Cardiac muscle cell (in vitro differentiated cells and primary cell): ENCODE measurements at regions not wholly inside any gene's neighbourhood (a gene's known extent, or its start where the extent isn't known, plus 50 kb on each side); places are given as distances from the start of the nearest gene placed in this dataset.

Experiments
- DNase-seq, 2 donors: peaks; one replicate each; pipeline versions ENCODE4 v3.0.0 to v3.0.0-alpha.2; 2010 to 2017; ENCODE audit warnings: low read depth in 1 of 2, low spot score in 1 of 2
- H3K27ac ChIP-seq: fragments of 200-600 bp; sonication (generic); 2 replicates; pipeline ENCODE4 v1.5.1; 2016
- H3K27me3 ChIP-seq: fragments of 200-600 bp; sonication (generic); 2 replicates; pipeline ENCODE4 v1.6.0; 2016; ENCODE audit warnings: control low read depth
- H3K36me3 ChIP-seq: fragments of 200-600 bp; sonication (generic); 2 replicates; pipeline ENCODE4 v1.5.1; 2016; ENCODE audit warnings: control low read depth
- H3K4me1 ChIP-seq: fragments of 200-600 bp; sonication (generic); 2 replicates; pipeline ENCODE4 v1.8.1; 2017; ENCODE audit warnings: low read depth, mild to moderate bottlenecking, mixed run types
- H3K4me3 ChIP-seq: fragments of 200-600 bp; sonication (generic); 2 replicates; pipeline ENCODE4 v1.5.1; 2016; ENCODE audit warnings: mild to moderate bottlenecking
- H3K9me3 ChIP-seq: fragments of 200-600 bp; sonication (generic); 2 replicates; pipeline ENCODE4 v1.5.1; 2017; ENCODE audit warnings: low read depth, mild to moderate bottlenecking, control low read depth
- TF ChIP-seq, protein P1 (sequence below): IDR thresholded peaks from 2 replicates; pipeline ENCODE4 v1.5.1; 2012; ENCODE audit warnings: low read depth, mild to moderate bottlenecking, low read length

DNA sequence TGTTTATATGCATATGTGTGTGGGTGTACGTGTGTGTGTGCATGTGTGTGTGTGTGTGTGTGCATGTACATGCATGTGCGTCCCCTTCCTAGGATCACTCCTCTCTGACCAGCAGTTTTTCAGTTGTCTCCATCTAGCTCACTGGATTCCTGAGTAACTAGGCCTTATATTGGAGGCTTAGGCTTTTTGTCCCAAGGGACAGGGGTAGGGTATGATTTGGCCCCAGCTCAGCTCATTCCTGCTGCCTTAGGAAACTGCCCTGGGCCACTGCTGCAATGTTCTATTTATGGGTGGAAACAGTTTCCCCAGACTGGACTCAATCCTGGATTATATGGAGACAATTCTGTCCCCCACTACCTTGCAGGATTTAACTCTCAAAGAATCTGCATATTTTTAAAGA lies 68.8 kb upstream of the SDK1 start:
- Histone ChIP-seq H3K36me3 (no peaks in the 10 kb centered on the region), H3K4me3 (no peak overlapping the region), H3K9me3 (no peaks in the 10 kb centered on the region), H3K27me3 (no peaks in the 10 kb centered on the region), H3K4me1 (no peaks in the 10 kb centered on the region), H3K27ac (no peak overlapping the region)
- peak in 1 of 2 donors; percentile 32 for DNase-seq
- TF ChIP-seq, protein P1, sequence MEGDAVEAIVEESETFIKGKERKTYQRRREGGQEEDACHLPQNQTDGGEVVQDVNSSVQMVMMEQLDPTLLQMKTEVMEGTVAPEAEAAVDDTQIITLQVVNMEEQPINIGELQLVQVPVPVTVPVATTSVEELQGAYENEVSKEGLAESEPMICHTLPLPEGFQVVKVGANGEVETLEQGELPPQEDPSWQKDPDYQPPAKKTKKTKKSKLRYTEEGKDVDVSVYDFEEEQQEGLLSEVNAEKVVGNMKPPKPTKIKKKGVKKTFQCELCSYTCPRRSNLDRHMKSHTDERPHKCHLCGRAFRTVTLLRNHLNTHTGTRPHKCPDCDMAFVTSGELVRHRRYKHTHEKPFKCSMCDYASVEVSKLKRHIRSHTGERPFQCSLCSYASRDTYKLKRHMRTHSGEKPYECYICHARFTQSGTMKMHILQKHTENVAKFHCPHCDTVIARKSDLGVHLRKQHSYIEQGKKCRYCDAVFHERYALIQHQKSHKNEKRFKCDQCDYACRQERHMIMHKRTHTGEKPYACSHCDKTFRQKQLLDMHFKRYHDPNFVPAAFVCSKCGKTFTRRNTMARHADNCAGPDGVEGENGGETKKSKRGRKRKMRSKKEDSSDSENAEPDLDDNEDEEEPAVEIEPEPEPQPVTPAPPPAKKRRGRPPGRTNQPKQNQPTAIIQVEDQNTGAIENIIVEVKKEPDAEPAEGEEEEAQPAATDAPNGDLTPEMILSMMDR: no peak

DNA sequence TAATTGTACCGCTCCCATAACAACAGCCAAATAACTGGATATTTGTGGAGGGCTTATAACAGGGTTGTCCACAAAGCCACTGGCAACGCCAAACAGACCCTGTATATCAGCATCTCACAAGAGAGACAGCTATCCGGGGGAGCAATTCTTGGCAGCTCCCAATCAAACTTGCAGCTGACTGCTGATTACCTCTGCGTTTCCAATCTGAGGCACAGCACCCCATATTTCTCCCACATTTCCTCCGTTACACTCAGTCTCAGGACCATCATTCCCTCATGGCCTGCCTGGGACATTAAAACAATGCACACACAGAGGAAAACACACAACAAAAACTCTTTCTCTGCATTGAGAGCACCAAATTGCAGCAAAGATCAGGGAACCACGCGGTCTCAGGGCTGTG lies 67.8 kb upstream of the SDK1 start:
- Histone ChIP-seq H3K4me3 (no peak overlapping the region), H3K27ac (no peak overlapping the region), H3K27me3 (no peaks in the 10 kb centered on the region), H3K4me1 (no peaks in the 10 kb centered on the region), H3K36me3 (no peaks in the 10 kb centered on the region), H3K9me3 (no peaks in the 10 kb centered on the region)
- DNase-seq: no peak
- TF ChIP-seq, protein P1: no peak

DNA sequence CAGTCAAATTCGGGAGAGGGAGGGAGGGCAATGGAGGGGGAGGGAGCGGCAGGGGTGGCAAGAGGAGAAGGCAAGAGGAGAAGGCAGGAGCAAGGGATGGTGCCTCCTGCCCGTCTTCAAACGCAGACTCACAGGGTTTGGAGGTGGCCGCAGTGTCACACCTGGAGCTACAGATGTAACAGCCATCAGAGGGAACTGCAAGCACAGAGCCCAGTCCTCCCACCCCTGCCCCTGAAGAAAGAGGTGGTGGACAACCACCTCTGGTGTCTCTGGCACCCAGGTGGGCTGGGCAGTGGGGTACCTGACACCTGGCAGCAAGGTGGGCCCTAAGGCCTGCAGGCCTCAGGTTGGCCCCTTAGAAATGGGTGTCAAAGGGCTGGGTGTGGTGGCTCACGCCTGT lies 67.0 kb upstream of the SDK1 start:
- no peak overlapping the region for H3K4me3 ChIP-seq
- H3K36me3 ChIP-seq: no peaks in the 10 kb centered on the region
- TF ChIP-seq, protein P1: no peak
- H3K4me1 ChIP-seq: no peaks in the 10 kb centered on the region
- no peak overlapping the region for H3K27ac ChIP-seq
- H3K9me3 ChIP-seq: no peaks in the 10 kb centered on the region
- no peaks in the 10 kb centered on the region for H3K27me3 ChIP-seq
- DNase-seq: no peak

DNA sequence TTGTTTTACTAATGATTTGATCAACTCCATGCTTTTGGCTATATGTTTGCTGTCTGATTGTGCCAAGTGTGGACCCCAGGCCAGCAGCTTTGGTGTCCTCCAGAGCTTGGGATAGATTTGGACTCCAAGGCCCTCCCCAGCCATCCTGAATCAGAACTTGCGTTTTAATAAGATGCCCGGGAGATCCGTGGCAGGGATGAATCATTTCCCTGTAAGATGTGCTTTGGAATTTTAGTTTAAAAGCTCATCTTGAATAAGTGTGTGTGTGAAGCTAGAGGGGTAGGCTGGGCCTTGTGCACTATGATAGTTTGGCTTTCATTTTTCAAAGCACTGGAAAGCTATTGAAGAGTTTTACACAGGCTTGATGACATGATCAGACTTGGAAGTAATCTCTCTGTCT lies 66.2 kb upstream of the SDK1 start:
- no peaks in the 10 kb centered on the region for H3K27me3 ChIP-seq

DNA sequence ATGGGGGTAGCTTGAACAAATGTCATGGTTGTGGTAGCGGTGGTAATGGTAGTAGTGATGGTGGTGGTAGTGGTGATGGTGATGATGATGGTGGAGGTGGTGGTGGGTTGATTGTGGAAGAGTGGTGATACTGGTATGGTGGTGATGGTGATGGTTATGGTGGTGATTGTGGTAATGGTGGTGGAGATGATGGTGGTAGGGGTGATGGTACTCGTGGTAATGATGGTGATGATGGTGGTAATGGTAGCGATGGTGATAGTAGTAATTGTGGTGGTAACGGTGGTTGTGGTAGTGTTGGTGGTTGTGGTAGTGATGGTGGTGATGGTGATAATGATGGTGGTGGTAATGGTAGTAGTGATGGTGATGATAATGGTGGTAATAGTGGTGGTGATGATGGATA lies 65.7 kb upstream of the SDK1 start:
- DNase-seq: no peak
- Histone ChIP-seq H3K27me3 (no peaks in the 10 kb centered on the region), H3K27ac (no peak overlapping the region), H3K4me3 (no peak overlapping the region), H3K9me3 (no peaks in the 10 kb centered on the region), H3K36me3 (no peaks in the 10 kb centered on the region), H3K4me1 (no peaks in the 10 kb centered on the region)
- TF ChIP-seq, protein P1: no peak

More for the DNA sequence above, 66.2 kb upstream of the SDK1 start:
- no peak for DNase-seq
- H3K36me3 ChIP-seq: no peaks in the 10 kb centered on the region
- no peak overlapping the region for H3K27ac ChIP-seq
- no peaks in the 10 kb centered on the region for H3K4me1 ChIP-seq
- H3K9me3 ChIP-seq: no peaks in the 10 kb centered on the region
- TF ChIP-seq, protein P1: no peak
- H3K4me3 ChIP-seq: no peak overlapping the region

DNA sequence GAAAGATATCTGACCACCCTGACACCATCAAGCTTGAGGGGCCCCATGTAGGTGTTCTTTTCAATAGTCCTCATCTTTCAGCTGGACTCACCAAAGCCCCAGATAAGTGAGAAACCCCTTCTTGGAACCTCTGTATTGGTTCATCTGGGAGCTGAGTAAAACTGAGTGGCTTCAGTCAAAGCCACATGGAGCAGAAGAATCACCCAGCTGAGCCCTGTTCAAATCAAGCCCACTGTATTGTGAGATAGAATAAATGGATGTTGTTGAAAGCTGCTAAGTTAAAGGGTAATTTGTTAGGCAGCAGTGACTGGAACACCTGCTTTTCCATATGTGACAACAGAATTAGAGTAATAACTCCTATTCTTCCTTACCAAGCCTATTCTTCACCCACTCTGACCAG lies 64.8 kb upstream of the SDK1 start:
- Histone ChIP-seq H3K4me3 (no peak overlapping the region), H3K36me3 (no peaks in the 10 kb centered on the region), H3K4me1 (no peaks in the 10 kb centered on the region), H3K27ac (no peak overlapping the region), H3K9me3 (no peaks in the 10 kb centered on the region), H3K27me3 (no peaks in the 10 kb centered on the region)
- TF ChIP-seq, protein P1: no peak
- no peak for DNase-seq
